K562 (cell line): ENCODE measurements at regions not wholly inside any gene's neighbourhood (a gene's known extent, or its start where the extent isn't known, plus 50 kb on each side); places are given as distances from the start of the nearest gene placed in this dataset.

Source experiments
- ATAC-seq: fragments of 200-7000 bp; cut with Tn5 transposase; 3 replicates; pipeline ENCODE4 v1.9.1; 2020; ENCODE audit warnings: moderate library complexity
- BruUV-seq: library from RNA; stranded (reverse); fragments of 400-500 nt; replicated peaks from 2 replicates; lab custom pipeline; 2021; lab: Mats Ljungman, UMichigan
- CTCF ChIA-PET: fragments of 300-600 bp; formaldehyde crosslinking; extraction: SDS; loops from one replicate; lab custom pipeline; 2021; ENCODE audit warnings: low intra/inter-chr PET ratio; lab: Yijun Ruan, JAX
- POLR2A ChIA-PET: fragments of 300-600, 350-650 bp; sonication (Branson Sonifier 250); formaldehyde crosslinking; extraction: SDS; loops from one replicate; lab custom pipeline; 2021; ENCODE audit warnings: antibody characterized with exemption, inconsistent platforms; lab: Yijun Ruan, JAX
- DNase-seq, 4 experiments: peaks; one replicate each; pipeline versions ENCODE4 v3.0.0 to v3.0.0-alpha.2; 2011 to 2018; ENCODE audit warnings: low spot score in 3 of 4, mixed read lengths in 3 of 4; ENCODE audit errors: extremely low read depth in 1 of 4
- FAIRE-seq: peaks from 2 replicates; lab custom pipeline; 2011; peaks lifted over from hg19 to GRCh38; lab: Jason Lieb, UNC
- H2AFZ ChIP-seq: 2 replicates; pipeline ENCODE4 v1.6.0; 2011; ENCODE audit warnings: low read depth, low read length, control low read depth, inconsistent platforms
- H3K27ac ChIP-seq: fragments of 200-600 bp; 3 replicates; pipeline ENCODE4 v1.8.0; 2011; ENCODE audit warnings: low read depth, mild to moderate bottlenecking, control low read depth, inconsistent platforms, low read length, moderate library complexity, mixed read lengths; ENCODE audit errors: extremely low read depth
- H3K27me3 ChIP-seq, 2 experiments: fragments of 300-600 bp in 1 of 2; 2 replicates in 1 of 2; 3 replicates in 1 of 2; pipeline versions ENCODE4 v1.6.0 to v1.8.0; 2011; ENCODE audit warnings: inconsistent platforms in 2 of 2, low read length in 2 of 2, mild to moderate bottlenecking in 1 of 2, mixed read lengths in 1 of 2, moderate library complexity in 1 of 2; ENCODE audit not compliant: control insufficient read depth in 2 of 2, insufficient read depth in 2 of 2
- H3K36me3 ChIP-seq: fragments of 300-600 bp; 3 replicates; pipeline ENCODE4 v1.8.0; 2011; ENCODE audit warnings: mild to moderate bottlenecking, low read length, inconsistent platforms; ENCODE audit not compliant: control insufficient read depth, insufficient read depth
- H3K4me1 ChIP-seq, 2 experiments: fragments of 200-600 bp in 1 of 2; replicated peaks in 1 of 2; 2 replicates in 1 of 2; 3 replicates in 1 of 2; pipeline versions ENCODE4 v1.5.1 to v1.8.0; 2011; ENCODE audit warnings: inconsistent platforms in 2 of 2, low read length in 2 of 2, mild to moderate bottlenecking in 1 of 2, mixed read lengths in 1 of 2, moderate library complexity in 1 of 2; ENCODE audit not compliant: control insufficient read depth in 2 of 2, insufficient read depth in 2 of 2
- H3K4me2 ChIP-seq: 2 replicates; pipeline ENCODE4 v1.6.1; 2011; ENCODE audit warnings: low read length, control low read depth, inconsistent platforms, mixed read lengths; ENCODE audit not compliant: insufficient read depth
- H3K4me3 ChIP-seq: fragments of 200-600 bp; sonication (generic), shearing (Covaris generic); 2 replicates; pipeline ENCODE4 v1.5.1; 2016; ENCODE audit warnings: control low read depth, inconsistent platforms
- H3K79me2 ChIP-seq: fragments of 200-600 bp; 3 replicates; pipeline ENCODE4 v1.8.0; 2011; ENCODE audit warnings: low read length, inconsistent platforms; ENCODE audit not compliant: control insufficient read depth, insufficient read depth
- H3K9ac ChIP-seq, 2 experiments: 2 replicates each; pipeline versions ENCODE4 v1.6.0 to v1.6.1; 2011; ENCODE audit warnings: low read depth in 2 of 2, low read length in 2 of 2, control low read depth in 1 of 2, inconsistent platforms in 1 of 2, mild to moderate bottlenecking in 1 of 2, mixed read lengths in 1 of 2; ENCODE audit not compliant: insufficient read depth in 1 of 2
- H3K9me1 ChIP-seq: one replicate; pipeline ENCODE4 v1.6.0; 2011; ENCODE audit warnings: inconsistent platforms, mild to moderate bottlenecking, low read length, moderate library complexity; ENCODE audit not compliant: control insufficient read depth, insufficient read depth
- H3K9me3 ChIP-seq: replicated peaks from 2 replicates; pipeline ENCODE4 v1.5.1; 2011; ENCODE audit warnings: low read depth, low read length, inconsistent platforms; ENCODE audit not compliant: control insufficient read depth, insufficient read depth
- H4K20me1 ChIP-seq: replicated peaks from 2 replicates; pipeline ENCODE4 v1.6.1; 2011; ENCODE audit warnings: low read length, inconsistent platforms, mixed read lengths; ENCODE audit not compliant: control insufficient read depth, insufficient read depth
- DDX20 ChIP-seq: fragments of 450-650 bp; IDR thresholded peaks from 2 replicates; pipeline ENCODE4 v1.6.1; 2016; ENCODE audit warnings: missing genetic modification characterization, low read depth, mild to moderate bottlenecking, missing compliant biosample characterization, moderate library complexity
- GABPA ChIP-seq: fragments of 200-800 bp; sonication (Bioruptor generic); conservative IDR thresholded peaks from 2 replicates; pipeline ENCODE4 v1.6.1; 2016; ENCODE audit warnings: low read depth, missing genetic modification characterization, missing compliant biosample characterization
- HDAC8 ChIP-seq: fragments of 450-650 bp; IDR thresholded peaks from 2 replicates; pipeline ENCODE4 v1.6.1; 2016; ENCODE audit warnings: mild to moderate bottlenecking, missing genetic modification characterization, moderate library complexity, missing compliant biosample characterization
- HNRNPL ChIP-seq: fragments of 200-400 bp; formaldehyde crosslinking; IDR thresholded peaks from 2 replicates; pipeline ENCODE4 v1.6.1; 2017; ENCODE audit warnings: low read depth, mild to moderate bottlenecking, low read length
- MED1 ChIP-seq: sonication (generic); formaldehyde crosslinking; IDR thresholded peaks from 2 replicates; pipeline ENCODE4 v1.8.1; 2023; ENCODE audit warnings: missing genetic modification reagents, borderline replicate concordance
- MXD1 ChIP-seq: fragments of 250-450 bp; sonication (Bioruptor Pico); IDR thresholded peaks from 2 replicates; pipeline ENCODE4 v1.8.0; 2021; ENCODE audit warnings: borderline replicate concordance, mild to moderate bottlenecking, moderate library complexity; ENCODE audit not compliant: poor library complexity, severe bottlenecking
- NCOA6 ChIP-seq: fragments of 450-650 bp; IDR thresholded peaks from 2 replicates; pipeline ENCODE4 v1.6.1; 2017; ENCODE audit warnings: mild to moderate bottlenecking
- TSC22D4 ChIP-seq: fragments of 450-650 bp; IDR thresholded peaks from 2 replicates; pipeline ENCODE4 v1.6.1; 2016; ENCODE audit warnings: missing genetic modification characterization, missing biosample characterization, control low read depth
- ZBTB26 ChIP-seq: fragments of 450-650 bp; formaldehyde crosslinking; IDR thresholded peaks from 2 replicates; pipeline ENCODE4 v1.4.0; 2022; ENCODE audit warnings: missing genetic modification characterization
- ZFPM2 ChIP-seq: fragments of 250-450 bp; sonication (Bioruptor Pico); IDR thresholded peaks from 2 replicates; pipeline ENCODE4 v1.5.1; 2022; ENCODE audit warnings: mild to moderate bottlenecking
- ZNF280B ChIP-seq: fragments of 250-450 bp; sonication (Bioruptor Pico); IDR thresholded peaks from 2 replicates; pipeline ENCODE4 v1.5.1; 2021; ENCODE audit warnings: mild to moderate bottlenecking
- ZNF512 ChIP-seq: IDR thresholded peaks from 2 replicates; pipeline ENCODE4 v1.6.1; 2016; ENCODE audit warnings: missing genetic modification characterization, missing compliant biosample characterization
- WGBS: fragments of 100-300 bp; shearing (Covaris generic); methylation state at CpG from one replicate; pipeline ENCODE4 v1.1.6; 2016; ENCODE audit warnings: low coverage, mixed read lengths; ENCODE audit not compliant: insufficient coverage; ENCODE audit errors: missing lambda C conversion rate; 5-methylcytosine and 5-hydroxymethylcytosine counted together
- in situ Hi-C: fragments of 300-500 bp; cut with MboI; formaldehyde crosslinking; loops from 4 replicates; pipeline ENCODE4 v1.15.0; 2018; ENCODE audit warnings: inconsistent platforms, mixed read lengths
- intact Hi-C: fragments of 100-400 bp; cut with micrococcal nuclease; formaldehyde crosslinking; loops from 2 replicates; pipeline ENCODE4 v1.14.2; 2022
- TF ChIP-seq, protein P1 (sequence below): fragments of 450-650 bp; formaldehyde crosslinking; IDR thresholded peaks from 2 replicates; pipeline ENCODE4 v1.4.0; 2020; ENCODE audit warnings: mild to moderate bottlenecking, moderate library complexity

- no peak for TF ChIP-seq MXD1 (CRISPR knock-in tag)
- TF ChIP-seq NCOA6, result no peak
- TF ChIP-seq DDX20 (tag), result no peak
- TF ChIP-seq, all 486 proteins: peak for 0
Observed at GRCh38 chr2:94960266-94960665, 65.2 kb upstream of the MAL start (continued).

DNA sequence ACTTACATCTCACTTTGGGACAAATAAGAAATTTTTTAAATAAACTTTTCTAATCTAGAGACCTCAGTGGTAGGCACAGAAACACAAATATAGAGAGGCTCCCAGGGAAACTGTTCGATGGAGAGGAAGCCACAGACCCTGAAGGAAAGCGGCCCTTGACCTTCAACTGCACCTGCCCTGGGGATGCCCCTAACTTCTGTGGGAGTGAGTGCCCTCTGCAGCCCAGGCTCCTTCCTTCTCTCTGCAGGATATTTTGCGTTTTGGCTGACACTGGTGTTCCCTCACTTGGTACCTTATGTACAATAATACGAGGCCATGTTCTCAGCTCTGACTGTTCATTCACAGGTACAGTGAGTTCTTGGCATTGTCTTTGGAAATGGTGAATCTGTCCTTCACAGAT lies 64.8 kb upstream of the MAL start:
- no peaks in the 10 kb centered on the region for H3K4me1 ChIP-seq
- intact Hi-C loops, result no loop called here
- POLR2A ChIA-PET, result no interaction called here
- peaks cover 5% of the 10 kb centered on the region in 2 experiments; a peak in 4 of 5 replicates for H3K27me3 ChIP-seq
- no peaks in the 10 kb centered on the region for H3K79me2 ChIP-seq
- H3K36me3 ChIP-seq, result no peaks in the 10 kb centered on the region
- no peak overlapping the region for H3K27ac ChIP-seq
- WGBS, result 0% methylated on average over 4 of the region's 4 CpGs
- no peaks in the 10 kb centered on the region for H4K20me1 ChIP-seq
- H3K9me3 ChIP-seq, result no peaks in the 10 kb centered on the region
- H3K4me2 ChIP-seq, result no peak overlapping the region
- no peak overlapping the region for H2AFZ ChIP-seq
- no TSS peak for BruUV-seq
- CTCF ChIA-PET, result no interaction called here
- no peak for FAIRE-seq
- H3K4me3 ChIP-seq, result no peak overlapping the region
- H3K9me1 ChIP-seq, result no peaks in the 10 kb centered on the region
- TF ChIP-seq ZNF280B, result no peak
- no peak for TF ChIP-seq MED1 (CRISPR knock-in tag)
- no peak for TF ChIP-seq HNRNPL
- TF ChIP-seq GABPA (tag), result no peak
- TF ChIP-seq TSC22D4, result no peak
- TF ChIP-seq ZBTB26, result no peak
- TF ChIP-seq, protein P1, sequence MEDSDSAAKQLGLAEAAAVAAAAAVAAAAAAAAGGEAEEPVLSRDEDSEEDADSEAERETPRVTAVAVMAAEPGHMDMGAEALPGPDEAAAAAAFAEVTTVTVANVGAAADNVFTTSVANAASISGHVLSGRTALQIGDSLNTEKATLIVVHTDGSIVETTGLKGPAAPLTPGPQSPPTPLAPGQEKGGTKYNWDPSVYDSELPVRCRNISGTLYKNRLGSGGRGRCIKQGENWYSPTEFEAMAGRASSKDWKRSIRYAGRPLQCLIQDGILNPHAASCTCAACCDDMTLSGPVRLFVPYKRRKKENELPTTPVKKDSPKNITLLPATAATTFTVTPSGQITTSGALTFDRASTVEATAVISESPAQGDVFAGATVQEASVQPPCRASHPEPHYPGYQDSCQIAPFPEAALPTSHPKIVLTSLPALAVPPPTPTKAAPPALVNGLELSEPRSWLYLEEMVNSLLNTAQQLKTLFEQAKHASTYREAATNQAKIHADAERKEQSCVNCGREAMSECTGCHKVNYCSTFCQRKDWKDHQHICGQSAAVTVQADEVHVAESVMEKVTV (CRISPR knock-in tag), result no peak
- no peak for TF ChIP-seq ZFPM2 (CRISPR knock-in tag)
- TF ChIP-seq HDAC8 (tag), result no peak
- no peak for TF ChIP-seq ZNF512 (tag)
- TF ChIP-seq, all 486 proteins: peak for 0
- in situ Hi-C loops, result no loop called here
- no peak for ATAC-seq
- no peak overlapping the region for H3K9ac ChIP-seq
- DNase-seq, result no peak
